IMR-90 (cell line): ENCODE measurements at regions not wholly inside any gene's neighbourhood (a gene's known extent, or its start where the extent isn't known, plus 50 kb on each side); places are given as distances from the start of the nearest gene placed in this dataset.

Source experiments
- ATAC-seq: fragments of 200-7000 bp; cut with Tn5 transposase; 2 replicates; pipeline ENCODE4 v1.9.1; 2020; ENCODE audit warnings: low read depth, mild to moderate bottlenecking, moderate library complexity
- BruUV-seq: library from RNA; stranded (reverse); fragments of 400-500 nt; replicated peaks from 2 replicates; lab custom pipeline; 2021; lab: Mats Ljungman, UMichigan
- CTCF ChIA-PET: fragments of 300-600 bp; formaldehyde crosslinking; extraction: SDS; loops from one replicate; lab custom pipeline; 2021; ENCODE audit warnings: antibody characterized with exemption; lab: Yijun Ruan, JAX
- POLR2A ChIA-PET: fragments of 300-600 bp; sonication (Branson Sonifier 250); formaldehyde crosslinking; loops from one replicate; lab custom pipeline; 2022; ENCODE audit warnings: antibody characterized with exemption; ENCODE audit not compliant: unreplicated experiment; lab: Charles Lee
- DNase-seq: peaks from one replicate; pipeline ENCODE4 v3.0.0; 2013
- H2AFZ ChIP-seq: replicated peaks from 2 replicates; pipeline ENCODE3; 2013; ENCODE audit warnings: low read length, mild to moderate bottlenecking; ENCODE audit not compliant: poor library complexity
- H2AK5ac ChIP-seq: 2 replicates; pipeline ENCODE4 v1.6.1; 2013; ENCODE audit warnings: low read depth, low read length, inconsistent platforms
- H2AK9ac ChIP-seq: replicated peaks from 2 replicates; pipeline ENCODE3; 2013; ENCODE audit warnings: mild to moderate bottlenecking, low read depth, low read length, moderate library complexity; ENCODE audit not compliant: poor library complexity
- H2BK120ac ChIP-seq: 2 replicates; pipeline ENCODE4 v1.6.1; 2013; ENCODE audit warnings: low read depth, low read length, inconsistent platforms
- H2BK15ac ChIP-seq: 3 replicates; pipeline ENCODE4 v1.6.1; 2013; ENCODE audit warnings: low read depth, low read length, inconsistent platforms
- H2BK20ac ChIP-seq: 2 replicates; pipeline ENCODE4 v1.6.1; 2013; ENCODE audit warnings: low read depth, mild to moderate bottlenecking, inconsistent platforms, low read length, moderate library complexity
- H2BK5ac ChIP-seq: 2 replicates; pipeline ENCODE4 v1.6.1; 2013; ENCODE audit warnings: mild to moderate bottlenecking, low read depth, low read length, inconsistent platforms; ENCODE audit not compliant: poor library complexity, severe bottlenecking
- H3K14ac ChIP-seq: replicated peaks from 2 replicates; pipeline ENCODE4 v1.6.1; 2013; ENCODE audit warnings: low read depth, low read length, inconsistent platforms
- H3K18ac ChIP-seq: 2 replicates; pipeline ENCODE4 v1.6.1; 2013; ENCODE audit warnings: low read depth, low read length, control low read depth
- H3K23ac ChIP-seq: 2 replicates; pipeline ENCODE4 v1.6.1; 2013; ENCODE audit warnings: low read depth, low read length, inconsistent platforms
- H3K27ac ChIP-seq: 2 replicates; pipeline ENCODE4 v1.5.1; 2013; ENCODE audit warnings: mild to moderate bottlenecking, control low read depth, low read length; ENCODE audit not compliant: insufficient read depth
- H3K27me3 ChIP-seq: 2 replicates; pipeline ENCODE4 v1.6.1; 2013; ENCODE audit warnings: low read length; ENCODE audit not compliant: control insufficient read depth, insufficient read depth
- H3K36me3 ChIP-seq: 2 replicates; pipeline ENCODE4 v1.6.1; 2013; ENCODE audit warnings: low read length, mixed read lengths; ENCODE audit not compliant: control insufficient read depth, insufficient read depth
- H3K4ac ChIP-seq: 2 replicates; pipeline ENCODE4 v1.6.1; 2013; ENCODE audit warnings: low read depth, low read length, inconsistent platforms
- H3K4me1 ChIP-seq: 2 replicates; pipeline ENCODE4 v1.6.1; 2013; ENCODE audit warnings: low read length, mixed read lengths; ENCODE audit not compliant: control insufficient read depth, insufficient read depth
- H3K4me2 ChIP-seq: 2 replicates; pipeline ENCODE4 v1.6.1; 2013; ENCODE audit warnings: low read depth, mild to moderate bottlenecking, control low read depth, low read length, moderate library complexity
- H3K4me3 ChIP-seq: 2 replicates; pipeline ENCODE4 v1.5.1; 2013; ENCODE audit warnings: low read depth, mild to moderate bottlenecking, control low read depth, low read length, moderate library complexity; ENCODE audit not compliant: insufficient read depth
- H3K56ac ChIP-seq: 2 replicates; pipeline ENCODE4 v1.6.1; 2013; ENCODE audit warnings: low read length, inconsistent platforms; ENCODE audit not compliant: insufficient read depth; ENCODE audit errors: extremely low read depth
- H3K79me1 ChIP-seq, 2 experiments: 2 replicates each; pipeline ENCODE4 v1.6.1; 2013; ENCODE audit warnings: low read length in 2 of 2, inconsistent platforms in 1 of 2, low read depth in 1 of 2
- H3K9ac ChIP-seq: 2 replicates; pipeline ENCODE4 v1.6.1; 2013; ENCODE audit warnings: low read depth, low read length, control low read depth
- H3K9me1 ChIP-seq: 2 replicates; pipeline ENCODE4 v1.6.1; 2013; ENCODE audit warnings: low read length, inconsistent platforms; ENCODE audit not compliant: insufficient read depth
- H3K9me3 ChIP-seq: 2 replicates; pipeline ENCODE4 v1.6.1; 2013; ENCODE audit warnings: low read length; ENCODE audit not compliant: control insufficient read depth, insufficient read depth
- H4K20me1 ChIP-seq: 2 replicates; pipeline ENCODE4 v1.6.1; 2013; ENCODE audit warnings: low read length, inconsistent platforms; ENCODE audit not compliant: insufficient read depth
- H4K5ac ChIP-seq: 2 replicates; pipeline ENCODE4 v1.6.1; 2013; ENCODE audit warnings: mild to moderate bottlenecking, low read depth, low read length, control low read depth
- H4K8ac ChIP-seq, 2 experiments: 2 replicates each; pipeline ENCODE4 v1.6.1; 2013; ENCODE audit warnings: low read depth in 2 of 2, low read length in 2 of 2, control low read depth in 1 of 2, inconsistent platforms in 1 of 2
- H4K91ac ChIP-seq: 2 replicates; pipeline ENCODE4 v1.6.1; 2013; ENCODE audit warnings: low read depth, low read length, inconsistent platforms; ENCODE audit not compliant: insufficient read depth
- BHLHE40 ChIP-seq: fragments of 150-350 bp; IDR thresholded peaks from 2 replicates; pipeline ENCODE4 v1.6.1; 2016; ENCODE audit warnings: mild to moderate bottlenecking, low read depth, low read length
- CHD1 ChIP-seq: IDR thresholded peaks from 2 replicates; pipeline ENCODE4 v1.6.1; 2012; ENCODE audit warnings: low read depth, low read length, improper control_type of control experiment
- CTCF ChIP-seq: conservative IDR thresholded peaks from 2 replicates; pipeline ENCODE4 v1.5.1; 2012; ENCODE audit warnings: mild to moderate bottlenecking, low read depth, low read length, improper control_type of control experiment
- MAZ ChIP-seq: IDR thresholded peaks from 2 replicates; pipeline ENCODE4 v1.6.1; 2012; ENCODE audit warnings: low read depth, mild to moderate bottlenecking, low read length, improper control_type of control experiment, moderate library complexity, borderline replicate concordance
- MXI1 ChIP-seq: IDR thresholded peaks from 2 replicates; pipeline ENCODE4 v1.6.1; 2012; ENCODE audit warnings: low read depth, mild to moderate bottlenecking, low read length, moderate library complexity, borderline replicate concordance
- NFE2L2 ChIP-seq: fragments of 150-350 bp; IDR thresholded peaks from 2 replicates; pipeline ENCODE4 v1.6.1; 2016; ENCODE audit warnings: low read depth, mild to moderate bottlenecking, low read length
- POLR2A ChIP-seq: IDR thresholded peaks from 2 replicates; pipeline ENCODE4 v1.6.1; 2012; ENCODE audit warnings: mild to moderate bottlenecking, low read depth, low read length
- RCOR1 ChIP-seq: IDR thresholded peaks from 2 replicates; pipeline ENCODE4 v1.6.1; 2012; ENCODE audit warnings: mild to moderate bottlenecking, low read length, improper control_type of control experiment; ENCODE audit not compliant: insufficient replicate concordance
- SMC3 ChIP-seq: fragments of 150-350 bp; IDR thresholded peaks from 2 replicates; pipeline ENCODE4 v1.6.1; 2016; ENCODE audit warnings: low read depth, mild to moderate bottlenecking, antibody characterized with exemption, low read length, moderate library complexity
- WGBS, 2 experiments: methylation state at CpG; one replicate each; pipeline versions ENCODE4 v1.1.5 to v1.1.7; 2013; ENCODE audit warnings: missing lambda C conversion rate in 2 of 2; ENCODE audit not compliant: insufficient read length in 1 of 2; ENCODE audit errors: extremely low coverage in 2 of 2; 5-methylcytosine and 5-hydroxymethylcytosine counted together
- dilution Hi-C: fragments of 300-500 bp; cut with HindIII; formaldehyde crosslinking; loops from one replicate; pipeline ENCODE4 v1.14.3; 2018; ENCODE audit warnings: low sequenced_read_pairs; ENCODE audit not compliant: unreplicated experiment
- in situ Hi-C: fragments of 300-500 bp; cut with MboI; formaldehyde crosslinking; loops from 3 replicates; pipeline ENCODE4 v1.14.3; 2019; ENCODE audit warnings: low sequenced_read_pairs, inconsistent platforms, mixed read lengths
- intact Hi-C: fragments of 100-400 bp; cut with micrococcal nuclease; formaldehyde crosslinking; loops from 2 replicates; pipeline ENCODE4 v1.10.0; 2022

- Histone ChIP-seq H3K4me2 (no peak overlapping the region), H2AFZ (no peak overlapping the region), H3K4ac (no peak overlapping the region), H3K56ac (no peak overlapping the region), H4K20me1 (no peaks in the 10 kb centered on the region), H3K27ac (no peak overlapping the region), H3K79me1 (no peaks in the 10 kb centered on the region), H2BK5ac (no peak overlapping the region), H4K5ac (no peak overlapping the region), H2BK15ac (no peak overlapping the region), H3K9me3 (peaks cover 2% of the 10 kb centered on the region), H2AK5ac (no peak overlapping the region), H3K9ac (no peak overlapping the region), H3K18ac (no peak overlapping the region), H3K4me1 (no peaks in the 10 kb centered on the region), H2BK120ac (no peak overlapping the region), H3K23ac (no peak overlapping the region), H3K4me3 (no peak overlapping the region), H2AK9ac (no peak overlapping the region), H2BK20ac (no peak overlapping the region), H3K27me3 (no peaks in the 10 kb centered on the region), H3K36me3 (no peaks in the 10 kb centered on the region), H3K9me1 (no peaks in the 10 kb centered on the region), H3K14ac (no peak overlapping the region), H4K91ac (no peak overlapping the region), H4K8ac (no peak overlapping the region)
- no CpG with 5 or more reads among the region's 5 CpGs for WGBS, 2 experiments
- dilution Hi-C loops, result no loop called here
- DNase-seq, result no peak
- ATAC-seq, result no peak
- TF ChIP-seq MXI1 (no peak), NFE2L2 (no peak), CHD1 (no peak), SMC3 (no peak), POLR2A (no peak), RCOR1 (no peak), CTCF (no peak), BHLHE40 (no peak), MAZ (no peak)
- intact Hi-C loops, result no loop called here
- POLR2A ChIA-PET, result no interaction called here
- CTCF ChIA-PET, result no interaction called here
- in situ Hi-C loops, result no loop called here
- no TSS peak for BruUV-seq
Measured at GRCh38 chr5:24850926-24851486, 206.2 kb upstream of the CDH10 start.
